ENCODE measurements at regions not wholly inside any gene's neighbourhood (a gene's known extent, or its start where the extent isn't known, plus 50 kb on each side); places are given as distances from the start of the nearest gene placed in this dataset.

DNA sequence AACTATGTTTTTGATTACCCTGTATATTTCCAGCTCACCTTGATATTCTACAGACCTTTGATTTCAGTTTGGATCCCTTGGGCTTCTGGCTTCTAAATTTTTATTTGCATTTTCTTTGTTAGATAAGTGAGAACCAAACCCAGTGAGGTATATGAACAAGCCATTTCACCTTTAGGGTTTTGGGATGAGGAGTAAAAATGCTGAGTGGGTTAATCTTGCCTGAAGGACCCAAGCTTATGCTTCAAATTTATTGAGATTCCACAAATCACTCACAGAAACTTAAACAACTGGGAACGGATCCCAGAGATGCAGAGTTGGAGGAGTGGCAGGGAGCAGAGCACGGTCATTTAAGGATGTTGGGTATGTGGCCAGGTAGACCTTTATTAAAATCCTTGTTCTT, 263.3 kb upstream of the BMP2 start (continued):
- TF ChIP-seq, protein P1, sequence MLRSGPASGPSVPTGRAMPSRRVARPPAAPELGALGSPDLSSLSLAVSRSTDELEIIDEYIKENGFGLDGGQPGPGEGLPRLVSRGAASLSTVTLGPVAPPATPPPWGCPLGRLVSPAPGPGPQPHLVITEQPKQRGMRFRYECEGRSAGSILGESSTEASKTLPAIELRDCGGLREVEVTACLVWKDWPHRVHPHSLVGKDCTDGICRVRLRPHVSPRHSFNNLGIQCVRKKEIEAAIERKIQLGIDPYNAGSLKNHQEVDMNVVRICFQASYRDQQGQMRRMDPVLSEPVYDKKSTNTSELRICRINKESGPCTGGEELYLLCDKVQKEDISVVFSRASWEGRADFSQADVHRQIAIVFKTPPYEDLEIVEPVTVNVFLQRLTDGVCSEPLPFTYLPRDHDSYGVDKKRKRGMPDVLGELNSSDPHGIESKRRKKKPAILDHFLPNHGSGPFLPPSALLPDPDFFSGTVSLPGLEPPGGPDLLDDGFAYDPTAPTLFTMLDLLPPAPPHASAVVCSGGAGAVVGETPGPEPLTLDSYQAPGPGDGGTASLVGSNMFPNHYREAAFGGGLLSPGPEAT (IDR thresholded peaks at IDR 0.05; ENCODE audit: low read depth) = no peak
- TF ChIP-seq EP300 (IDR thresholded peaks at IDR 0.05; ENCODE audit: borderline replicate concordance in 1 of 2, control insufficient read depth in 1 of 2, low read depth in 2 of 2, low read length in 2 of 2) = no peak
- no peak for TF ChIP-seq ATF7 (IDR thresholded peaks at IDR 0.05; ENCODE audit: low read depth)
- TF ChIP-seq TAF1 (IDR thresholded peaks at IDR 0.05; ENCODE audit: borderline replicate concordance, low read depth, low read length) = no peak

GRCh38 chr20:6502999-6503398, 264.5 kb upstream of the BMP2 start:
- no peaks in the 10 kb centered on the region for H4K20me1 ChIP-seq (ENCODE audit: control insufficient read depth, insufficient read depth)
- POLR2A ChIA-PET = no interaction called here
- no peak overlapping the region for H3K9ac ChIP-seq (ENCODE audit: control insufficient read depth, insufficient read depth, low read length)
- H3K4me1 ChIP-seq (ENCODE audit: control insufficient read depth, insufficient read depth, low read length) = no peaks in the 10 kb centered on the region
- BruUV-seq (replicated peaks) = no TSS peak
- no peaks in the 10 kb centered on the region for H3K9me3 ChIP-seq (replicated peaks; ENCODE audit: control insufficient read depth, insufficient read depth, low read length)
- no peak for ATAC-seq
- RAD21 ChIA-PET (ENCODE audit: unreplicated experiment) = no interaction called here
- no peak overlapping the region for H2AFZ ChIP-seq (ENCODE audit: control insufficient read depth, low read depth, low read length)
- H3K79me2 ChIP-seq (ENCODE audit: control insufficient read depth, insufficient read depth, low read length) = no peaks in the 10 kb centered on the region
- SMC1A ChIA-PET (ENCODE audit: uncharacterized antibody, unreplicated experiment) = interaction anchor here (1.3 kb wide), 1 partner anchor 134 kb away, joined by 3 read pairs; no protein-coding TSS in a partner anchor
- H3K27me3 ChIP-seq (replicated peaks in 1 of 2; ENCODE audit: control insufficient read depth in 2 of 2, insufficient read depth in 2 of 2, low read length in 1 of 2) = no peaks in the 10 kb centered on the region; a peak in 1 of 4 replicates
- no peaks in the 10 kb centered on the region for H3K36me3 ChIP-seq (ENCODE audit: control insufficient read depth in 2 of 2, insufficient read depth in 2 of 2, low read length in 1 of 2)
- TF ChIP-seq CBX3 (IDR thresholded peaks at IDR 0.05; ENCODE audit: borderline replicate concordance, low read depth) = no peak
- TF ChIP-seq, protein P2, sequence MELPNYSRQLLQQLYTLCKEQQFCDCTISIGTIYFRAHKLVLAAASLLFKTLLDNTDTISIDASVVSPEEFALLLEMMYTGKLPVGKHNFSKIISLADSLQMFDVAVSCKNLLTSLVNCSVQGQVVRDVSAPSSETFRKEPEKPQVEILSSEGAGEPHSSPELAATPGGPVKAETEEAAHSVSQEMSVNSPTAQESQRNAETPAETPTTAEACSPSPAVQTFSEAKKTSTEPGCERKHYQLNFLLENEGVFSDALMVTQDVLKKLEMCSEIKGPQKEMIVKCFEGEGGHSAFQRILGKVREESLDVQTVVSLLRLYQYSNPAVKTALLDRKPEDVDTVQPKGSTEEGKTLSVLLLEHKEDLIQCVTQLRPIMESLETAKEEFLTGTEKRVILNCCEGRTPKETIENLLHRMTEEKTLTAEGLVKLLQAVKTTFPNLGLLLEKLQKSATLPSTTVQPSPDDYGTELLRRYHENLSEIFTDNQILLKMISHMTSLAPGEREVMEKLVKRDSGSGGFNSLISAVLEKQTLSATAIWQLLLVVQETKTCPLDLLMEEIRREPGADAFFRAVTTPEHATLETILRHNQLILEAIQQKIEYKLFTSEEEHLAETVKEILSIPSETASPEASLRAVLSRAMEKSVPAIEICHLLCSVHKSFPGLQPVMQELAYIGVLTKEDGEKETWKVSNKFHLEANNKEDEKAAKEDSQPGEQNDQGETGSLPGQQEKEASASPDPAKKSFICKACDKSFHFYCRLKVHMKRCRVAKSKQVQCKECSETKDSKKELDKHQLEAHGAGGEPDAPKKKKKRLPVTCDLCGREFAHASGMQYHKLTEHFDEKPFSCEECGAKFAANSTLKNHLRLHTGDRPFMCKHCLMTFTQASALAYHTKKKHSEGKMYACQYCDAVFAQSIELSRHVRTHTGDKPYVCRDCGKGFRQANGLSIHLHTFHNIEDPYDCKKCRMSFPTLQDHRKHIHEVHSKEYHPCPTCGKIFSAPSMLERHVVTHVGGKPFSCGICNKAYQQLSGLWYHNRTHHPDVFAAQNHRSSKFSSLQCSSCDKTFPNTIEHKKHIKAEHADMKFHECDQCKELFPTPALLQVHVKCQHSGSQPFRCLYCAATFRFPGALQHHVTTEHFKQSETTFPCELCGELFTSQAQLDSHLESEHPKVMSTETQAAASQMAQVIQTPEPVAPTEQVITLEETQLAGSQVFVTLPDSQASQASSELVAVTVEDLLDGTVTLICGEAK (IDR thresholded peaks at IDR 0.05; ENCODE audit: borderline replicate concordance) = no peak
- no peak for TF ChIP-seq ZBTB33 (IDR thresholded peaks at IDR 0.05)
- no peak for DNase-seq (ENCODE audit: low read depth, low spot score)
- no peak overlapping the region for H3K4me3 ChIP-seq
- intact Hi-C loops (cut with micrococcal nuclease; ENCODE audit: unreplicated experiment) = no loop called here
- WGBS (ENCODE audit: insufficient coverage, insufficient replicate concordance, low lambda C conversion rate, missing lambda C conversion rate) = 0% methylated on average over 2 of the region's 2 CpGs
- FAIRE-seq = no peak
- CTCF ChIA-PET = no interaction called here
- H3K27ac ChIP-seq (ENCODE audit: control insufficient read depth, insufficient read depth) = no peak overlapping the region
- in situ Hi-C loops (cut with MboI) = no loop called here
- no peak overlapping the region for H3K4me2 ChIP-seq (ENCODE audit: control insufficient read depth, insufficient read depth)

Data from GM12878 (cell line).